GM13976 (cell line): ENCODE measurements at regions not wholly inside any gene's neighbourhood (a gene's known extent, or its start where the extent isn't known, plus 50 kb on each side); places are given as distances from the start of the nearest gene placed in this dataset.

ENCODE experiments used
- DNase-seq: peaks from one replicate; pipeline ENCODE4 v3.0.0; 2012; ENCODE audit warnings: low spot score
- CTCF ChIP-seq: IDR thresholded peaks from 2 replicates; pipeline ENCODE4 v1.5.1; 2012; ENCODE audit warnings: borderline replicate concordance, mild to moderate bottlenecking; ENCODE audit not compliant: insufficient read depth; ENCODE audit errors: extremely low read depth, missing control alignments, control extremely low read depth
- in situ Hi-C: fragments of 300-500 bp; cut with MboI; formaldehyde crosslinking; loops from one replicate; pipeline ENCODE4 v1.12.0; 2022; ENCODE audit warnings: low sequenced_read_pairs, mixed read lengths, inconsistent platforms; ENCODE audit not compliant: unreplicated experiment

DNA sequence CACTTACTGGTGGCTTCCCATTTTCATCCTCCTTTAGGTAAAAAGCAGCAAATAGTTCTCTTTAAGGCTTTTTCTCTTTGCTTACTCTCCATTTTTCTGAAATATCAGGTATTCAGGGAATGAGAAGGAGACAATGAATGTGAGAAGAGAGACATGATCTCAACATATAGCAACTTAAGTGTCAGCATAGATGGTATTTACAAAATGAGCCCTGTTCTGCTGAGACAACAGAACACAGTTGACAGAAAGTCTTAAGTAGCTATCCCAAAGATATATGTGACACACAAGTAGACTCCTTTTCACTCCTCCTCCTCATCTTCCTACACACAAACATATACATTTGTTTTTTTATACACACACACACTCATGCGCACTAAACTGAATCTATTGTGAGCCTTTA is 649.3 kb upstream of the WWC1 start:
- no peak for DNase-seq
- in situ Hi-C loops = no loop called here
- TF ChIP-seq CTCF = no peak

GRCh38 chr5:167642779-167643517 is 648.5 kb upstream of the WWC1 start:
- no peak for TF ChIP-seq CTCF
- DNase-seq = no peak
- in situ Hi-C loops = no loop called here

DNA sequence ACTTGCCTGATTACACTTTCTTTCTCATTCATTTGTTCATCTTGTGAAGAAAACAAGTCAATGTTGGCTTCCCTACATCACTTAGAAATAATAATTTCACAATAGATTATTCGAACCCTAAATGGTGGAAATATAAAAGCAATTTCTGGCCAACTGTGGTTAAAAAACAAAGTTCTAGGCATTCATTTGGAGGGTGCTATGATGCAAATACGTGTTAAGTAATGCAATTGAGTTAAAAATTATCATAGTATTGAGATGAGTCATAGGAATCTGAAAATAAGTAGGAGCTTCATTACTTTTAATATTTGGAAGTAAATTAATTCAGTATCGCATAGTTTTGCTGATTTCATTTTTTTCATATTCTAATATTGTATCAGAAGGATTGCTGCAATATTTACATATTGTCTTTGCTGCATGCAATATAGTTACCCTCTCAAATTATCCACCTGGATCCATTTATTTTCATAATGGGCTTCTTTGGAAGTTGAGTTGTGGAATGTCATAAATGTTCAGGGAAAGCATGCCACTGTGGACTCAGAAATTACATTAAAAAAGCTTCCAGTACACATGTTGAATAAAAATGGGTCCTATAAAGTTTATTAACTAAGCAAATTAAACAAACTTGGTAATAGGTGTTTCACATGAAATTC is 647.7 kb upstream of the WWC1 start:
- no peak for DNase-seq
- TF ChIP-seq CTCF = no peak
- in situ Hi-C loops = no loop called here

DNA sequence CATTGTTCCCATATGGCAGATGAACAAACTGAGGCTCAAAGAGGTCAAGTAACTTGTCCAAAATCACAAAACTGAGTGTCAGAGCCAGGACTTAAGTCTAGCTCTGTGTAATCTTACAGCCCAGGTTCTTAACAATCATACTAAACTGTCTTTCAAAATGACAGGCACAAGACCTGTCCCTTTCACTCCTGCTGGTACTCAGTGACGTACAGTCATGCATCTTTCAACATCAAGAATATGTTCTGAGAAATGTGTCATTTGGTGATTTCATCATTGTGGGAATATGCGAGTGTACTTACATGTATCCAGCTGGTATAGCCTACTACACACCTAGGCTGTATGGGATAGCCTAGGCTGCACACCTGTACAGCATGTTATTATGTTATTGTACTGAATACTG is 646.8 kb upstream of the WWC1 start:
- no peak for DNase-seq
- in situ Hi-C loops = no loop called here
- TF ChIP-seq CTCF = no peak

GRCh38 chr5:167649471-167649870 is 642.0 kb upstream of the WWC1 start:
- in situ Hi-C loops = no loop called here
- no peak for TF ChIP-seq CTCF
- no peak for DNase-seq

GRCh38 chr5:167652690-167653089 is 638.8 kb upstream of the WWC1 start:
- no peak for DNase-seq
- TF ChIP-seq CTCF = no peak
- in situ Hi-C loops = no loop called here
